H1 (cell line): ENCODE measurements at regions not wholly inside any gene's neighbourhood (a gene's known extent, or its start where the extent isn't known, plus 50 kb on each side); places are given as distances from the start of the nearest gene placed in this dataset.

Source experiments
- CTCF ChIA-PET: fragments of 300-600 bp; sonication (Branson Sonifier 250); formaldehyde crosslinking; loops from one replicate; lab custom pipeline; 2021; ENCODE audit not compliant: partially characterized antibody; lab: Charles Lee
- POLR2A ChIA-PET: fragments of 300-600 bp; sonication (Branson Sonifier 250); formaldehyde crosslinking; loops from one replicate; lab custom pipeline; 2021; ENCODE audit warnings: inconsistent platforms; ENCODE audit not compliant: partially characterized antibody; lab: Charles Lee
- DNase-seq, 2 experiments: peaks; one replicate each; pipeline versions ENCODE4 v3.0.0 to v3.0.0-alpha.2; 2010 to 2022; ENCODE audit warnings: low spot score in 2 of 2, low read depth in 1 of 2, mixed read lengths in 1 of 2
- FAIRE-seq: peaks from 2 replicates; lab custom pipeline; 2011; peaks lifted over from hg19 to GRCh38; lab: Jason Lieb, UNC
- H2AFZ ChIP-seq: 2 replicates; pipeline ENCODE4 v1.8.1; 2012; ENCODE audit warnings: low read length, inconsistent platforms
- H2AK5ac ChIP-seq: 2 replicates; pipeline ENCODE4 v1.6.1; 2013; ENCODE audit warnings: low read depth, low read length
- H2BK120ac ChIP-seq: replicated peaks from 2 replicates; pipeline ENCODE3; 2013; ENCODE audit warnings: low read depth, low read length, inconsistent platforms
- H2BK12ac ChIP-seq: 2 replicates; pipeline ENCODE4 v1.6.1; 2013; ENCODE audit warnings: low read depth, low read length
- H2BK15ac ChIP-seq: 2 replicates; pipeline ENCODE4 v1.6.1; 2013; ENCODE audit warnings: low read length
- H2BK20ac ChIP-seq: 2 replicates; pipeline ENCODE4 v1.6.1; 2013; ENCODE audit warnings: low read length
- H2BK5ac ChIP-seq: 2 replicates; pipeline ENCODE4 v1.6.1; 2013; ENCODE audit warnings: low read depth, low read length
- H3K14ac ChIP-seq: 2 replicates; pipeline ENCODE4 v1.6.1; 2013; ENCODE audit warnings: inconsistent platforms; ENCODE audit not compliant: insufficient read length
- H3K18ac ChIP-seq: 2 replicates; pipeline ENCODE4 v1.6.1; 2013; ENCODE audit warnings: low read length; ENCODE audit errors: extremely low read depth
- H3K23ac ChIP-seq: 2 replicates; pipeline ENCODE4 v1.6.1; 2013; ENCODE audit warnings: inconsistent platforms; ENCODE audit not compliant: insufficient read length
- H3K23me2 ChIP-seq: 2 replicates; pipeline ENCODE4 v1.6.1; 2013; ENCODE audit warnings: low read depth, low read length
- H3K27ac ChIP-seq: 2 replicates; pipeline ENCODE4 v1.6.1; 2011; ENCODE audit warnings: low read depth, low read length, inconsistent platforms
- H3K27me3 ChIP-seq, 4 experiments: replicated peaks in 1 of 4; 1 replicate in 1 of 4; 2 replicates in 3 of 4; pipeline versions ENCODE4 v1.6.1 to v1.8.1; 2011 to 2013; ENCODE audit warnings: low read length in 3 of 4, mild to moderate bottlenecking in 3 of 4, inconsistent platforms in 2 of 4, mixed read lengths in 2 of 4, moderate library complexity in 1 of 4; ENCODE audit not compliant: control insufficient read depth in 3 of 4, insufficient read depth in 3 of 4; ENCODE audit errors: extremely low read depth in 1 of 4
- H3K36me3 ChIP-seq, 4 experiments: 2 replicates each; pipeline versions ENCODE4 v1.6.1 to v1.8.1; 2011 to 2013; ENCODE audit warnings: mild to moderate bottlenecking in 4 of 4, low read length in 3 of 4, moderate library complexity in 2 of 4, control low read depth in 1 of 4, inconsistent platforms in 1 of 4; ENCODE audit not compliant: insufficient read depth in 4 of 4, control insufficient read depth in 2 of 4
- H3K4ac ChIP-seq: replicated peaks from 2 replicates; pipeline ENCODE3; 2013; ENCODE audit warnings: low read length, low read depth, mixed read lengths, inconsistent platforms; ENCODE audit not compliant: insufficient read length
- H3K4me1 ChIP-seq, 4 experiments: replicated peaks in 1 of 4; 1 replicate in 1 of 4; 2 replicates in 3 of 4; pipeline versions ENCODE4 v1.6.1 to v1.8.1; 2011 to 2013; ENCODE audit warnings: low read length in 3 of 4, inconsistent platforms in 2 of 4, mixed read lengths in 1 of 4; ENCODE audit not compliant: insufficient read depth in 4 of 4, control insufficient read depth in 3 of 4
- H3K4me2 ChIP-seq, 2 experiments: 2 replicates each; pipeline versions ENCODE4 v1.6.1 to v1.8.1; 2011 to 2013; ENCODE audit warnings: low read depth in 2 of 2, low read length in 2 of 2, control low read depth in 1 of 2, inconsistent platforms in 1 of 2, mild to moderate bottlenecking in 1 of 2; ENCODE audit not compliant: insufficient read depth in 1 of 2
- H3K4me3 ChIP-seq, 4 experiments: fragments of 200-600, 300-600 bp in 1 of 4; sonication (generic), shearing (Covaris generic), sonication (Bioruptor Twin) in 1 of 4; 2 replicates each; pipeline versions ENCODE4 v1.5.1 to v1.8.1; 2011 to 2016; ENCODE audit warnings: low read length in 4 of 4, low read depth in 3 of 4, control low read depth in 2 of 4, inconsistent platforms in 2 of 4, mild to moderate bottlenecking in 2 of 4, mixed read lengths in 1 of 4, moderate library complexity in 1 of 4; ENCODE audit not compliant: insufficient read depth in 2 of 4; ENCODE audit errors: extremely low read depth in 1 of 4
- H3K56ac ChIP-seq: replicated peaks from 2 replicates; pipeline ENCODE3; 2013; ENCODE audit warnings: low read depth, mild to moderate bottlenecking, mixed read lengths, low read length, inconsistent platforms; ENCODE audit not compliant: insufficient read length
- H3K79me1 ChIP-seq: 2 replicates; pipeline ENCODE4 v1.6.1; 2013; ENCODE audit warnings: low read depth, low read length, control low read depth
- H3K79me2 ChIP-seq, 2 experiments: 2 replicates each; pipeline versions ENCODE4 v1.6.1 to v1.8.1; 2012 to 2013; ENCODE audit warnings: low read length in 2 of 2, mild to moderate bottlenecking in 2 of 2, inconsistent platforms in 1 of 2; ENCODE audit not compliant: insufficient read depth in 2 of 2, control insufficient read depth in 1 of 2
- H3K9ac ChIP-seq, 4 experiments: replicated peaks in 1 of 4; 1 replicate in 1 of 4; 2 replicates in 3 of 4; pipeline versions ENCODE4 v1.6.1 to v1.8.1; 2011 to 2013; ENCODE audit warnings: low read depth in 3 of 4, low read length in 3 of 4, control low read depth in 2 of 4, mild to moderate bottlenecking in 2 of 4, moderate library complexity in 2 of 4, inconsistent platforms in 1 of 4; ENCODE audit errors: extremely low read depth in 1 of 4
- H3K9me3 ChIP-seq, 2 experiments: 2 replicates each; pipeline versions ENCODE4 v1.6.1 to v1.8.1; 2012 to 2013; ENCODE audit warnings: mild to moderate bottlenecking in 2 of 2, moderate library complexity in 2 of 2, control low read depth in 1 of 2, inconsistent platforms in 1 of 2, low read depth in 1 of 2, low read length in 1 of 2, mixed read lengths in 1 of 2; ENCODE audit not compliant: insufficient read depth in 2 of 2
- H4K20me1 ChIP-seq, 2 experiments: replicated peaks in 1 of 2; 2 replicates each; pipeline versions ENCODE3 to v1.8.1; 2011 to 2013; ENCODE audit warnings: inconsistent platforms in 2 of 2, low read length in 2 of 2, mild to moderate bottlenecking in 1 of 2; ENCODE audit not compliant: insufficient read depth in 2 of 2, control insufficient read depth in 1 of 2
- H4K5ac ChIP-seq: 2 replicates; pipeline ENCODE4 v1.6.1; 2013; ENCODE audit warnings: low read length, low read depth, mixed read lengths, inconsistent platforms; ENCODE audit not compliant: insufficient read length
- H4K8ac ChIP-seq: 2 replicates; pipeline ENCODE4 v1.8.0; 2013; ENCODE audit warnings: mild to moderate bottlenecking, moderate library complexity, low read length, inconsistent platforms; ENCODE audit not compliant: insufficient read depth; ENCODE audit errors: extremely low read depth
- H4K91ac ChIP-seq: replicated peaks from 2 replicates; pipeline ENCODE3; 2013; ENCODE audit warnings: low read length, mixed read lengths, inconsistent platforms; ENCODE audit not compliant: insufficient read length
- BCL11A ChIP-seq, 2 experiments: IDR thresholded peaks; one replicate each; pipeline ENCODE4 v1.6.1; 2011; ENCODE audit warnings: low read depth in 2 of 2, low read length in 2 of 2, mild to moderate bottlenecking in 2 of 2
- BRCA1 ChIP-seq: IDR thresholded peaks from 2 replicates; pipeline ENCODE4 v1.6.1; 2012; ENCODE audit warnings: low read depth, low read length, improper control_type of control experiment
- CBX8 ChIP-seq: fragments of 300-800, 300-1000 bp; sonication (generic); IDR thresholded peaks from 2 replicates; pipeline ENCODE4 v1.7.1; 2016; ENCODE audit warnings: low read depth, low read length, borderline replicate concordance
- FOSL1 ChIP-seq: IDR thresholded peaks from 2 replicates; pipeline ENCODE4 v1.6.1; 2011; ENCODE audit warnings: mild to moderate bottlenecking, low read depth, low read length, moderate library complexity; ENCODE audit not compliant: insufficient read depth
- GABPA ChIP-seq: IDR thresholded peaks from 2 replicates; pipeline ENCODE4 v1.6.1; 2011; ENCODE audit warnings: mild to moderate bottlenecking, low read length, moderate library complexity, borderline replicate concordance; ENCODE audit not compliant: insufficient read depth
- HDAC2 ChIP-seq, 2 experiments: fragments of 300-600 bp in 1 of 2; sonication (generic) in 1 of 2; IDR thresholded peaks; 2 replicates each; pipeline ENCODE4 v1.6.1; 2011 to 2012; ENCODE audit warnings: low read depth in 2 of 2, low read length in 2 of 2, mild to moderate bottlenecking in 2 of 2, moderate library complexity in 2 of 2, borderline replicate concordance in 1 of 2, inconsistent platforms in 1 of 2
- KDM4A ChIP-seq: IDR thresholded peaks from one replicate; pipeline ENCODE4 v1.7.1; 2012; ENCODE audit warnings: low read depth, mild to moderate bottlenecking, moderate library complexity, low read length, inconsistent platforms; ENCODE audit not compliant: severe bottlenecking
- NANOG ChIP-seq: IDR thresholded peaks from 2 replicates; pipeline ENCODE4 v1.6.1; 2011; ENCODE audit warnings: low read length, low read depth, mild to moderate bottlenecking, inconsistent platforms; ENCODE audit not compliant: insufficient read depth, poor library complexity, severe bottlenecking
- SIRT6 ChIP-seq: IDR thresholded peaks from one replicate; pipeline ENCODE4 v1.7.1; 2012; ENCODE audit warnings: low read length, inconsistent platforms
- SIX5 ChIP-seq: IDR thresholded peaks from 2 replicates; pipeline ENCODE4 v1.6.1; 2011; ENCODE audit warnings: mild to moderate bottlenecking, low read depth, low read length
- SP1 ChIP-seq: IDR thresholded peaks from 2 replicates; pipeline ENCODE4 v1.6.1; 2011; ENCODE audit warnings: low read depth, low read length
- TAF1 ChIP-seq: IDR thresholded peaks from 2 replicates; pipeline ENCODE4 v1.6.1; 2011; ENCODE audit warnings: mild to moderate bottlenecking, low read depth, low read length
- YY1 ChIP-seq: IDR thresholded peaks from 2 replicates; pipeline ENCODE4 v1.6.1; 2011; ENCODE audit warnings: low read depth, mild to moderate bottlenecking, low read length
- ZNF274 ChIP-seq: IDR thresholded peaks from 2 replicates; pipeline ENCODE4 v1.7.0; 2012; ENCODE audit warnings: low read length, borderline replicate concordance; ENCODE audit errors: extremely low read depth
- WGBS, 2 experiments: shearing (Covaris generic) in 1 of 2; methylation state at CpG; one replicate each; pipeline versions ENCODE4 v1.1.6 to v1.1.7; 2013 to 2015; ENCODE audit warnings: low lambda C conversion rate in 2 of 2, mixed read lengths in 2 of 2, inconsistent platforms in 1 of 2, low coverage in 1 of 2, missing lambda C conversion rate in 1 of 2; ENCODE audit not compliant: insufficient replicate concordance in 2 of 2, insufficient coverage in 1 of 2, insufficient read length in 1 of 2; ENCODE audit errors: extremely low coverage in 1 of 2, missing lambda C conversion rate in 1 of 2; 5-methylcytosine and 5-hydroxymethylcytosine counted together
- TF ChIP-seq, protein P1 (sequence below): IDR thresholded peaks from 2 replicates; pipeline ENCODE4 v1.6.1; 2011; ENCODE audit warnings: low read depth, mild to moderate bottlenecking, low read length; ENCODE audit not compliant: insufficient read depth

- Histone ChIP-seq H2AFZ (no peak overlapping the region), H3K4me1 (0 out of 7 replicates have a peak, but pooled peaks cover 0 to 2% (median 0%) of the 10 kb centered on the region in 4 experiments), H3K27me3 (no peaks in the 10 kb centered on the region), H3K4me3 (no peak overlapping the region), H3K9me3 (no peaks in the 10 kb centered on the region), H3K27ac (no peak overlapping the region), H2BK5ac (no peak overlapping the region), H2BK15ac (no peak overlapping the region), H3K4ac (no peak overlapping the region), H4K8ac (no peak overlapping the region), H3K14ac (no peak overlapping the region), H2BK12ac (no peak overlapping the region), H3K18ac (no peak overlapping the region), H2AK5ac (no peak overlapping the region), H3K79me1 (no peaks in the 10 kb centered on the region), H3K36me3 (no peaks in the 10 kb centered on the region), H4K20me1 (no peaks in the 10 kb centered on the region), H2BK20ac (no peak overlapping the region), H3K9ac (no peak overlapping the region), H4K91ac (no peak overlapping the region), H3K23me2 (no peaks in the 10 kb centered on the region), H3K79me2 (no peaks in the 10 kb centered on the region), H3K4me2 (no peak overlapping the region), H4K5ac (no peak overlapping the region), H2BK120ac (no peak overlapping the region), H3K56ac (no peak overlapping the region), H3K23ac (no peak overlapping the region)
- FAIRE-seq (no peak), DNase-seq (no peak)
- ChIA-PET POLR2A (no interaction called here), CTCF (interaction anchor here (0.6 to 1.3 kb wide), 4 partner anchors 9 to 1296 kb away, joined by 3 to 5 read pairs (median 4); no protein-coding TSS in a partner anchor)
- WGBS, 2 experiments: 92% methylated on average over 5 of the region's 5 CpGs; no CpG with 5 or more reads in 1 of the 2 experiments
- no peak for TF ChIP-seq KDM4A
- no peak for TF ChIP-seq NANOG
- TF ChIP-seq FOSL1: no peak
- no peak for TF ChIP-seq ZNF274
- no peak for TF ChIP-seq CBX8
- TF ChIP-seq SIRT6: no peak
- no peak for TF ChIP-seq SIX5
- TF ChIP-seq TAF1: no peak
- no peak for TF ChIP-seq BCL11A (IDR thresholded peaks at IDR 0.05; ENCODE audit: low read depth in 2 of 2, low read length in 2 of 2)
- TF ChIP-seq BRCA1: no peak
- TF ChIP-seq YY1: no peak
- TF ChIP-seq, protein P1, sequence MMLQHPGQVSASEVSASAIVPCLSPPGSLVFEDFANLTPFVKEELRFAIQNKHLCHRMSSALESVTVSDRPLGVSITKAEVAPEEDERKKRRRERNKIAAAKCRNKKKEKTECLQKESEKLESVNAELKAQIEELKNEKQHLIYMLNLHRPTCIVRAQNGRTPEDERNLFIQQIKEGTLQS: no peak
- TF ChIP-seq HDAC2 (IDR thresholded peaks at IDR 0.05; ENCODE audit: borderline replicate concordance in 1 of 2, low read depth in 2 of 2, low read length in 2 of 2): no peak
- TF ChIP-seq SP1: no peak
- no peak for TF ChIP-seq GABPA
Observed at GRCh38 chr9:82612942-82613341, 450.0 kb downstream of the RASEF start.
